ENCODE measurements at regions not wholly inside any gene's neighbourhood (a gene's known extent, or its start where the extent isn't known, plus 50 kb on each side); places are given as distances from the start of the nearest gene placed in this dataset.
A peak's percentile ranks its signal among the peaks of the same experiment; 100 is the strongest.

DNA sequence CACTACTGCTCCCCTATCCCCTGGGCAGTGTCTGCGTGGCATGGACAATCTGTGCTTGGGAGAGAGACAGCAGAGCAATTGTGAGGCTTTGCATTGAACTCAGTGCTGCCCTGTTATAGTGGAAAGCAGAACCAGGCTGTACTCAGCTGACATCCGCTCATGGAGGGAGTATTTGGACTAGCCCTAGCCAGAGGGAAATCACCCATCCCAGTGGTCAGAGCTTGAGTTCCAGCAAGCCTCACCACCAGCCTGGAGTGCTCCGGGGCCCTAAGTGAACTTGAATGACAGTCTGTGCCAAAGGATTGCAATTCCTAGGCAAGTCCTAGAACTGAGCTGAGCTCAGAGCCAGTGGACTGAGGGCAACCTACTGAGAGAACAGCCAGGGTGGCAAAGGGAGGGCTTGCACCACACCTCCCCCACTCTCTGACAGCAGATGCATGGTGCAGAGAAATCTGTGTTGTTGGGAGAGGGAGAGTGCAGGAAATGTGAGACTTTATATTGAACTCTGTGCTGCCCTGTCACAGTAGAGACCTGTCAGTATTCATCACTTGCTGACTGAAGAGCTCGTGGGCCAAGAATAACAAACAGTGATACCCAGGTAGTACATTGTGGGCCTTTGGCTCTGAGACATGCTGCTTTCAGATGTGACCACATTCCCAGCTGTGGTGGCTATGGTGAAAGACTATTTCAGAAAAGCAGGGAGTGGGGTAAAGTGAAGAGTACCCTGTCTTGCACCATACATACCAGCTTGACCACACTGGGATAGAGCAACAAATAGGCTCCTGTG lies 107.7 kb upstream of the SLC5A9 start:
- H3K27ac ChIP-seq: no peak overlapping the region
- no peak overlapping the region for H3K4me3 ChIP-seq
- intact Hi-C loops (cut with DNase I; ENCODE audit: low total_unique reads): no loop called here
- DNase-seq (no peak), ATAC-seq (no peak)
- TF ChIP-seq CTCF (IDR thresholded peaks at IDR 0.05 in 4 of 5, conservative IDR thresholded peaks at IDR 0.05 in 1 of 5): no peak
- TF ChIP-seq POLR2A (IDR thresholded peaks at IDR 0.05): no peak
- no peaks in the 10 kb centered on the region for H3K9me3 ChIP-seq
- H3K27me3 ChIP-seq: no peaks in the 10 kb centered on the region
- in situ Hi-C loops (cut with MboI; ENCODE audit: low sequenced_read_pairs in 4 of 4): loop anchor here in 3 of 4 donors (25.0 kb wide), 3 partner anchors 373 to 573 kb away; no protein-coding TSS in a partner anchor
- no peaks in the 10 kb centered on the region for H3K4me1 ChIP-seq
- no peaks in the 10 kb centered on the region for H3K36me3 ChIP-seq

- Histone ChIP-seq H3K4me1 (no peaks in the 10 kb centered on the region), H3K4me3 (no peak overlapping the region), H3K9me3 (no peaks in the 10 kb centered on the region), H3K36me3 (no peaks in the 10 kb centered on the region), H3K27me3 (no peaks in the 10 kb centered on the region), H3K27ac (no peak overlapping the region)
- no peak for DNase-seq
- no peak for ATAC-seq
- in situ Hi-C loops (cut with MboI; ENCODE audit: low sequenced_read_pairs in 4 of 4) (loop anchor here (5.0 to 25.0 kb wide), 6 partner anchors 93 to 578 kb away; no protein-coding TSS in a partner anchor), intact Hi-C loops (cut with DNase I; ENCODE audit: low total_unique reads) (loop anchor here (2.0 kb wide), 1 partner anchor 93 kb away; no protein-coding TSS in a partner anchor)
- peak; percentile 43 to 76 (median 52) for TF ChIP-seq CTCF (IDR thresholded peaks at IDR 0.05 in 4 of 5, conservative IDR thresholded peaks at IDR 0.05 in 1 of 5)
- no peak for TF ChIP-seq POLR2A (IDR thresholded peaks at IDR 0.05)
These were observed 112.3 kb upstream of the TRABD2B start for GRCh38 chr1:48109390-48110013.

- H3K36me3 ChIP-seq: no peaks in the 10 kb centered on the region
- intact Hi-C loops (cut with DNase I; ENCODE audit: low total_unique reads): no loop called here
- DNase-seq (no peak), ATAC-seq (no peak)
- H3K27me3 ChIP-seq: no peaks in the 10 kb centered on the region
- in situ Hi-C loops (cut with MboI; ENCODE audit: low sequenced_read_pairs in 4 of 4): loop anchor here (5.0 to 25.0 kb wide), 6 partner anchors 95 to 580 kb away; no protein-coding TSS in a partner anchor
- no peaks in the 10 kb centered on the region for H3K4me1 ChIP-seq
- no peak overlapping the region for H3K27ac ChIP-seq
- no peaks in the 10 kb centered on the region for H3K9me3 ChIP-seq
- TF ChIP-seq CTCF (IDR thresholded peaks at IDR 0.05 in 4 of 5, conservative IDR thresholded peaks at IDR 0.05 in 1 of 5) (no peak), POLR2A (IDR thresholded peaks at IDR 0.05) (no peak)
- no peak overlapping the region for H3K4me3 ChIP-seq
These were observed 110.3 kb upstream of the TRABD2B start for GRCh38 chr1:48107516-48107915.

- H3K4me3 ChIP-seq: no peak overlapping the region
- no peaks in the 10 kb centered on the region for H3K4me1 ChIP-seq
- intact Hi-C loops (cut with DNase I; ENCODE audit: low total_unique reads): no loop called here
- in situ Hi-C loops (cut with MboI; ENCODE audit: low sequenced_read_pairs in 4 of 4): loop anchor here (5.0 to 25.0 kb wide), 6 partner anchors 96 to 581 kb away; no protein-coding TSS in a partner anchor
- no peaks in the 10 kb centered on the region for H3K27me3 ChIP-seq
- TF ChIP-seq CTCF (IDR thresholded peaks at IDR 0.05 in 4 of 5, conservative IDR thresholded peaks at IDR 0.05 in 1 of 5): no peak
- no peak for TF ChIP-seq POLR2A (IDR thresholded peaks at IDR 0.05)
- no peaks in the 10 kb centered on the region for H3K9me3 ChIP-seq
- H3K36me3 ChIP-seq: no peaks in the 10 kb centered on the region
- DNase-seq: no peak
- no peak for ATAC-seq
- H3K27ac ChIP-seq: no peak overlapping the region
These were observed 108.9 kb upstream of the TRABD2B start for GRCh38 chr1:48106049-48106448.
